MM.1S (cell line): ENCODE measurements at regions not wholly inside any gene's neighbourhood (a gene's known extent, or its start where the extent isn't known, plus 50 kb on each side); places are given as distances from the start of the nearest gene placed in this dataset.

Experiments used
- CTCF ChIP-seq: fragments of 300-600 bp; sonication (generic); IDR thresholded peaks from 2 replicates; pipeline ENCODE4 v1.5.1; 2016; ENCODE audit warnings: antibody characterized with exemption, low read length, mixed read lengths
- EZH2phosphoT487 ChIP-seq: fragments of 300-600 bp; sonication (generic); IDR thresholded peaks from 2 replicates; pipeline ENCODE4 v1.6.1; 2018; ENCODE audit warnings: antibody characterized with exemption, low read length

- no peak for TF ChIP-seq CTCF
- no peak for TF ChIP-seq EZH2phosphoT487
These were observed 154.3 kb upstream of the IGF1R start for GRCh38 chr15:98493966-98494511.
